GM19455 (cell line): ENCODE measurements at regions not wholly inside any gene's neighbourhood (a gene's known extent, or its start where the extent isn't known, plus 50 kb on each side); places are given as distances from the start of the nearest gene placed in this dataset.

Experiments used
- ATAC-seq: cut with Tn5 transposase; IDR thresholded peaks from one replicate; pipeline ENCODE4 v1.9.1; 2021; ENCODE audit not compliant: unreplicated experiment

- no peak for ATAC-seq
These were observed 173.3 kb upstream of the MBNL1 start for GRCh38 chr3:152095472-152095871.

GRCh38 chr3:152096280-152096906, 172.3 kb upstream of the MBNL1 start:
- no peak for ATAC-seq

GRCh38 chr3:152097120-152097519, 171.6 kb upstream of the MBNL1 start:
- no peak for ATAC-seq

GRCh38 chr3:152097770-152098169, 171.0 kb upstream of the MBNL1 start:
- ATAC-seq = no peak

- ATAC-seq = peak; percentile 86
These were observed 168.1 kb upstream of the MBNL1 start for GRCh38 chr3:152100491-152101132.

GRCh38 chr3:152102410-152102809, 166.3 kb upstream of the MBNL1 start:
- ATAC-seq = no peak

- no peak for ATAC-seq
These were observed 165.5 kb upstream of the MBNL1 start for GRCh38 chr3:152103257-152103656.

GRCh38 chr3:152104847-152105415, 163.8 kb upstream of the MBNL1 start:
- ATAC-seq = no peak

GRCh38 chr3:152105446-152105845, 163.3 kb upstream of the MBNL1 start:
- no peak for ATAC-seq

GRCh38 chr3:152109038-152109437, 159.7 kb upstream of the MBNL1 start:
- ATAC-seq = no peak

GRCh38 chr3:152113413-152113812, 155.3 kb upstream of the MBNL1 start:
- no peak for ATAC-seq

- no peak for ATAC-seq
These were observed 154.6 kb upstream of the MBNL1 start for GRCh38 chr3:152113992-152114651.

- ATAC-seq = no peak
These were observed 148.0 kb upstream of the MBNL1 start for GRCh38 chr3:152120601-152121269.

GRCh38 chr3:152121270-152121636, 147.5 kb upstream of the MBNL1 start:
- no peak for ATAC-seq

GRCh38 chr3:152122851-152123250, 145.9 kb upstream of the MBNL1 start:
- no peak for ATAC-seq

GRCh38 chr3:152123457-152123856, 145.3 kb upstream of the MBNL1 start:
- no peak for ATAC-seq

GRCh38 chr3:152126260-152126659, 142.5 kb upstream of the MBNL1 start:
- no peak for ATAC-seq

- ATAC-seq = peak; percentile 99
These were observed 141.7 kb upstream of the MBNL1 start for GRCh38 chr3:152127058-152127457.

- no peak for ATAC-seq
These were observed 140.4 kb upstream of the MBNL1 start for GRCh38 chr3:152128356-152128755.

- ATAC-seq = no peak
These were observed 129.1 kb upstream of the MBNL1 start for GRCh38 chr3:152139651-152140050.

- no peak for ATAC-seq
These were observed 122.3 kb upstream of the MBNL1 start for GRCh38 chr3:152146461-152146860.

GRCh38 chr3:152147748-152148147, 121.0 kb upstream of the MBNL1 start:
- no peak for ATAC-seq
